ENCODE measurements at regions not wholly inside any gene's neighbourhood (a gene's known extent, or its start where the extent isn't known, plus 50 kb on each side); places are given as distances from the start of the nearest gene placed in this dataset.

DNA sequence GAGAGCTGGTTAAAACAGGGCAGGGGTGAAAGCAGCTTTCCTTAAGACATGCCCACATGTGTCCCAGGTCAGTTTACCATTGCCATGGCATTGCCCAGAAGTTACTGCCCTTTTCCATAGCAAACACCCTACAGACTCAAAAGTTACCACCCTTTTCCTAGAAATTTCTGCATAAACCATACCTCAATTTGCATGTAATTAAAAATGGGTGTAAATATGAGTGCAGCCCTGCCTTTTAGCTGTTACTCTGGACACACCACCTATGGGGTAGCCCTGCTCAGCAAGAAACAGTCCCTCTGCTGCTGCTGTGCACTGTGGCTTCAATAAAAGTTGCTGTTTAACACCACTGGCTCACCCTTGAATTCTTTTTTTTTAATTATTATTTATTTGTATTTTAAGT is 168.5 kb upstream of the C16orf82 start:
- H3K27ac ChIP-seq (ENCODE audit: low read length) = no peak overlapping the region

DNA sequence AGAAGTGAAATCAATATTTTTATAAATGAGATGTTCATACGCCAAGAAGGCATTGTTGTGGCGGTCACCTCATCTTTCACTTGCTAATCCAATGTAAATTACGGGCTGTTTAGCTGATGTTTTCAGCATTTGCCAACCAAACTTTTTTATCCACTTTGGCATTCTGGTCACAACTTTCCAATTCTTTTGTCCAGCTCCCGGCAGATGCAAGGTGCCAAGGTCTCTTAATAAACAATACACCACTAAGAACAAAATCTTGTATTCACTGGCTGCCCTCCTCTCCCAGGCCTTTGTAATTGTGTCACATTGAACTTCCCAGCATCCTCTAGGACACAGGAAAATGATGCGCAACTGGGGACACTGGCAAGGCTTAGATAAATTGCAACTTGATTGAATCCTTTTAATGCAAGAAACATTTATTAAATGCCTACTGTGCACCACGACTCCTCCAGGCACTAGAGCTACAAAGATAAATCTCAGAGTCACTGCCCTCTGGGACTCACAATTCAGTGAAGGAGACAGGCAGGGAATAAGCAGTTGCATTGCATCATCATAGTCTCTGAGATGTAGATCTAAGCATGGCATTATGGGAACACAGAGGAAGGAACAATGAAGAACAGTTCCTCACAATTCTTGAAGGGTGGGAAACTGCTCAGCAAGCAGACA is 165.4 kb upstream of the C16orf82 start:
- intact Hi-C loops (cut with DNase I) = no loop called here
- H3K4me1 ChIP-seq (ENCODE audit: control insufficient read depth, insufficient read depth, low read length) = no peaks in the 10 kb centered on the region
- DNase-seq (no peak), ATAC-seq (no peak)
- no peak overlapping the region for H3K4me3 ChIP-seq (ENCODE audit: low read length)
- no peaks in the 10 kb centered on the region for H3K27me3 ChIP-seq (ENCODE audit: control insufficient read depth, insufficient read depth)
- 83% methylated on average over 6 of the region's 6 CpGs for WGBS
- no peak overlapping the region for H3K27ac ChIP-seq (ENCODE audit: low read length)
- H3K9me3 ChIP-seq (ENCODE audit: control insufficient read depth, low read length) = no peaks in the 10 kb centered on the region

More for the DNA sequence above, 168.5 kb upstream of the C16orf82 start:
- intact Hi-C loops (cut with DNase I) = no loop called here
- H3K27me3 ChIP-seq (ENCODE audit: control insufficient read depth, insufficient read depth) = no peaks in the 10 kb centered on the region
- H3K4me3 ChIP-seq (ENCODE audit: low read length) = no peak overlapping the region
- no peaks in the 10 kb centered on the region for H3K9me3 ChIP-seq (ENCODE audit: control insufficient read depth, low read length)
- ATAC-seq = no peak
- H3K4me1 ChIP-seq (ENCODE audit: control insufficient read depth, insufficient read depth, low read length) = no peaks in the 10 kb centered on the region
- no peak for DNase-seq

DNA sequence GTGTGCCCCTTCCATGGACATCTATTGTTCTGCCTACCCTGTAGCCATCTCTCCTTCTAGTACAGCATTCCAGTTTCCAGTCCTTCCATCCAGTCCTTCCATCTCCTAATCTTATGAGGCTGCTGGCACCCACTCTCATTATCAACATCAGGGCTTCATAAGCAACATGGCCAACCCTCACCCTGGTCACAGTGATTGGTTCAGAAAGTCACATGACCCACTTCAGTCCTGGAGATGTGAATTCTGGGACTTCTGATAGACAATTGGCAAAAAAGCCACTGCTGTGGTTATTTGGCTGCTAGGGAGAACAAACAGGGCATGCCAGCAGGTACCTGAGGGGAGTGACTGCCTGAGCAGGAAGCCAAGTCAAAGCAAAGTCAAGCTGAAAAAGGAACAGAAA is 164.7 kb upstream of the C16orf82 start:
- ATAC-seq = no peak
- Histone ChIP-seq H3K9me3 (ENCODE audit: control insufficient read depth, low read length) (no peaks in the 10 kb centered on the region), H3K4me1 (ENCODE audit: control insufficient read depth, insufficient read depth, low read length) (no peaks in the 10 kb centered on the region), H3K27me3 (ENCODE audit: control insufficient read depth, insufficient read depth) (no peaks in the 10 kb centered on the region), H3K4me3 (ENCODE audit: low read length) (no peak overlapping the region), H3K27ac (ENCODE audit: low read length) (no peak overlapping the region)
- intact Hi-C loops (cut with DNase I) = no loop called here
- no peak for DNase-seq

DNA sequence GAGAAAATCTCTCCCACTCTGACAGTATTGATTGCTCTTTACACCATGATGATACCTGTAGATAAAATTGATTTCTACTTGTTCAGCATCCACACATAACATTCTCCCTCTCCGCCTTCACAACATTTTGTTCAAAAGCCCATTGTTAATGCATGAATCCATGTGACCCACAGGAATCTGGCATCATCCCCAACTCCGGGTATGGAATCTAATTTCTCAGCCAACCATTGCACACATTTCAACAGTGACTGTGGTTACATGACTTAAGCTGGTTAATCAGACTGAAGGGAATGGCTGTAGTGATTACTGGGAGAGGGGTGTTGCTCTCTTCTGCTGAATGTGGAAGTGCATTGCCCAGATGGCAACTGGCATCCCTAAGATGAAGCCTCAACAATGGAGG is 161.4 kb upstream of the C16orf82 start:
- H3K27me3 ChIP-seq (ENCODE audit: control insufficient read depth, insufficient read depth) = no peaks in the 10 kb centered on the region
- ATAC-seq = no peak
- H3K4me1 ChIP-seq (ENCODE audit: control insufficient read depth, insufficient read depth, low read length) = no peaks in the 10 kb centered on the region
- no peak overlapping the region for H3K27ac ChIP-seq (ENCODE audit: low read length)
- no peak for DNase-seq
- intact Hi-C loops (cut with DNase I) = no loop called here
- no peaks in the 10 kb centered on the region for H3K9me3 ChIP-seq (ENCODE audit: control insufficient read depth, low read length)
- no peak overlapping the region for H3K4me3 ChIP-seq (ENCODE audit: low read length)
- 59% methylated on average over 2 of the region's 2 CpGs for WGBS

DNA sequence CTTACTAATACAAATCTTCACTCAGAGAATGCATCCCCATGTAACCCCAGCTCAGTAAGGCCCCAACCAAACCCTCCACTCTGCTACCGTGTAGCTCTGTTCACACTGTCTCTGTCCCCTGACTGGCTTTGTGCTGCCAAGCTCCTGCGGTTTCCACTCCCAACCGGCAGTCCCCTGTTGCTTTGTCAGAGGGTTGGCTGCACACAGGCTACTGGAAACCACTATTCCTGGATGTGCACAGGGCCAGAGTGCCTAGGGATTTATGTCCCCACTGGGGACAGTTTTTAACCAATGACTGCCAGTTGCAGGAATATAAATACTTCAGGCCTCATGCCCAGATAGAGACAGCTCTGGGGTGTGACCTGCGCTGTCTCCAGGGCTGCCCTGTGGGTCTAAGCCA is 157.1 kb upstream of the C16orf82 start:
- Histone ChIP-seq H3K9me3 (ENCODE audit: control insufficient read depth, low read length) (no peaks in the 10 kb centered on the region), H3K4me1 (ENCODE audit: control insufficient read depth, insufficient read depth, low read length) (no peaks in the 10 kb centered on the region), H3K27me3 (ENCODE audit: control insufficient read depth, insufficient read depth) (no peaks in the 10 kb centered on the region), H3K4me3 (ENCODE audit: low read length) (no peak overlapping the region), H3K27ac (ENCODE audit: low read length) (no peak overlapping the region)
- DNase-seq (no peak), ATAC-seq (no peak)
- WGBS = 64% methylated on average over 4 of the region's 4 CpGs
- intact Hi-C loops (cut with DNase I) = no loop called here

DNA sequence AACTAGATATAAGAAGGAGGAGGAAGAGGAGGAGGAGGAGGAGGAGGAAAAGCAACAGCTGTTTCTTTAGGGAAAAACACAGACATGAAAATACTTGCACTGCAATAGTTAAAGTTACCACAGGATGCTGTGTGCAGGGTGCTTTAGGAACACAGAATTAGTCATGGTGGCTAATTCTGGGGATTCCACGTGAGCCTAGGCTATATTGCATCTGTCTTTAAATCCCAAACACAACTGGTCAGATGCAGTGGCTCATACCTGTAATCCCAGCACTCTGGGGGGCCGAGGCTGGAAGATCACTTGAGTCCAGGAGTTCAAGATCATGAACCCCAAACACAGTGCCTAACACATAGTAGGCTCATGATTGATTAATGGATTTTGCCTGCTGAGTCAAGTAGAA is 155.3 kb upstream of the C16orf82 start:
- Histone ChIP-seq H3K4me3 (ENCODE audit: low read length) (no peak overlapping the region), H3K4me1 (ENCODE audit: control insufficient read depth, insufficient read depth, low read length) (no peaks in the 10 kb centered on the region), H3K9me3 (ENCODE audit: control insufficient read depth, low read length) (no peaks in the 10 kb centered on the region), H3K27ac (ENCODE audit: low read length) (no peak overlapping the region), H3K27me3 (ENCODE audit: control insufficient read depth, insufficient read depth) (no peaks in the 10 kb centered on the region)
- intact Hi-C loops (cut with DNase I) = no loop called here
- 54% methylated on average over 2 of the region's 2 CpGs for WGBS
- ATAC-seq (no peak), DNase-seq (no peak)

DNA sequence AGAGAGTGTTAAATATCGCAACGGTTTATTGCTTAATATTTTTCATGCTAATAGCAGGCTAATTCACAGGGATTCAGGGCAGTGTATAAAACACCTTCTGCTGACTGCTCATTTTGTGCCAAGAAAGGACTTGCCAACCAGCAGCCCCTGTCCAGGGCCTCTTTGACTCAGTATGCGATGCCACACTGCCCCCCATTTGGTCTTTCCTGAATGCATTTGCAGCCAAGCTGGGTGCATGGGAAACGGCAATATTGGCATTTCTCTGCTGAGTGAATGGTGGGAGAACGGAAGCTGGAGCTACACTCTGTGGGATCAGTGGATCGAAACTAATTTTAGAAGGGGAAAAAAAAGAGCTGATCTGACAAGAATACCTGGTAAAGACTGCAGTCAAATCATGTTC is 152.9 kb upstream of the C16orf82 start:
- intact Hi-C loops (cut with DNase I) = no loop called here
- 74% methylated on average over 6 of the region's 6 CpGs for WGBS
- H3K27me3 ChIP-seq (ENCODE audit: control insufficient read depth, insufficient read depth) = no peaks in the 10 kb centered on the region
- ATAC-seq (no peak), DNase-seq (no peak)
- no peak overlapping the region for H3K4me3 ChIP-seq (ENCODE audit: low read length)
- no peak overlapping the region for H3K27ac ChIP-seq (ENCODE audit: low read length)
- no peaks in the 10 kb centered on the region for H3K9me3 ChIP-seq (ENCODE audit: control insufficient read depth, low read length)
- H3K4me1 ChIP-seq (ENCODE audit: control insufficient read depth, insufficient read depth, low read length) = no peaks in the 10 kb centered on the region

DNA sequence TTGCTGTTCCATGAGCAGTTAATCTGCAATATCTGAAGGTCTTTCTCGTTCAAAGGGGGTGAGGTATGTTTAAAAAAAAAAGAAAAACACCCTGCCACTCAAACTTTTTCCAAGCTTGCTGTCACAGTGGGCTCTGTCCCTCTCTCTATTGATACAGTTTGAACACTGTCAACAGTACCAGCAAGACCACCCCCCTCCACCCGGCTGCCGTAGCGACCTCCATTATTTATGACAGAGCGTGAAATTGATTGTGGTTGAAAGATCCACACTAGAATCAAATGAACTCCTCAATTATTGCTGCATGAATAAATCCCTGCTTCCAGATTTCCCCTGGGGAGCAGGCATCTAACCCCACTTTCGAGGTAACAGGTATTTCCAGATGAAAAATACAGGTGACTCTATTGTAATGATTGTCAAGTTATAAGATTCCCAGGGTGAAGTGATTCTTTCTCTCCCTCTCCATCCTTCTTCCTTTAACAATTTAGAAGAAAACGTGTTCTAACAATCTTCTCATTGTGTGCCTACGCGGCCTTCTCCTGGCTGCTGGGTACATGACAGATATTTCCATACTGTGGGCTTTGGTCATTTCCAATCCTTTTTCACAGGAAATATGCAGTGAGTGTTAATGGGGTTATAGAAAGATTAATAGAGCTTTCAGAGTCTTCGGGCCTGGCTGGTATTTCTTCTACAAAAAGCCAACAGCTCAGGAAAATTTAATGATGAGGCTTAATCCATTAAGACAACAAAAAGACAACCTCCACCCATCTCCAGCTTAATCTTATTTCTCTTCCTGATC is 135.7 kb upstream of the C16orf82 start:
- Histone ChIP-seq H3K9me3 (ENCODE audit: control insufficient read depth, low read length) (no peaks in the 10 kb centered on the region), H3K4me1 (ENCODE audit: control insufficient read depth, insufficient read depth, low read length) (no peaks in the 10 kb centered on the region), H3K4me3 (ENCODE audit: low read length) (no peak overlapping the region), H3K27ac (ENCODE audit: low read length) (no peak overlapping the region), H3K27me3 (ENCODE audit: control insufficient read depth, insufficient read depth) (no peaks in the 10 kb centered on the region)
- no peak for ATAC-seq
- 75% methylated on average over 10 of the region's 10 CpGs for WGBS
- DNase-seq = no peak
- intact Hi-C loops (cut with DNase I) = no loop called here

DNA sequence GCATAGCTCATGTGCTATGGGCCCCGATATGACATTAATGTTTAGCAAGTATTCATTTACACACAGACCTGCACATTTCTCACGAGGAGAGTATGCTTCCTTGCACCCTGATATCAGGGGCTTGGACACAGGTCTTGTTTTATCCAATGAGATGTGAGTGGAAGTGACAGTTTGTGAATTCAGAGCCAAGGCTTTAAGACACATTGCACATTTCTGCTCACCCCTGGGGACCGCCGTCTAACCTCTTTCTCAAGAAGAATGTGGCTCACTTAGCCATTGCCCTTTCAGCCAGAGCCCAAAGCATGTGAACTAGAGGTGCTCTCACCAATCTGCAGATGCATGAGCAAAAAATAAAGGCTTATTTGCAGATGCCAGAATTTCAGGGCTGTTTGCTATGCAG is 116.1 kb upstream of the C16orf82 start:
- ATAC-seq (no peak), DNase-seq (no peak)
- H3K27ac ChIP-seq (ENCODE audit: low read length) = no peak overlapping the region
- no peaks in the 10 kb centered on the region for H3K4me1 ChIP-seq (ENCODE audit: control insufficient read depth, insufficient read depth, low read length)
- no peaks in the 10 kb centered on the region for H3K27me3 ChIP-seq (ENCODE audit: control insufficient read depth, insufficient read depth)
- H3K4me3 ChIP-seq (ENCODE audit: low read length) = no peak overlapping the region
- intact Hi-C loops (cut with DNase I) = no loop called here
- 57% methylated on average over 4 of the region's 4 CpGs for WGBS
- no peaks in the 10 kb centered on the region for H3K9me3 ChIP-seq (ENCODE audit: control insufficient read depth, low read length)

DNA sequence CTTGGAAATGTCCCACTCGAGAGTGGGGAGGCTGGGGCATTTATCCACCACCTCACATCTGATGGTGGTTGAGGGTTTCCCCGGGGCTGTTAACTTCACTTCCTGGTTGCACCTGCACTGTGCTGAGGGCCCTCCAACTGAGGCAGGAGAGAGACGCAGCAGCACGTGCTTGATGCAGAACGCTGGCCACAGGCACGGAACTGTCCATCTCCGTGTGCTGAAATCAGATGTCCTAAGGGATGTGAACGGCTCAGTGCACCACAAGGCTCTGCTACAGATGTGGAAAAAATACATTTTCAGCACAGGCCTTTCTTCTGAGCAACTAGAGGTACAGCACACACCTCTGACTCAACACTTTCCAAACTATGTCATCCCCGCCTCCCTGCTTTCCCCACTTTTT is 114.8 kb upstream of the C16orf82 start:
- no peak for DNase-seq

DNA sequence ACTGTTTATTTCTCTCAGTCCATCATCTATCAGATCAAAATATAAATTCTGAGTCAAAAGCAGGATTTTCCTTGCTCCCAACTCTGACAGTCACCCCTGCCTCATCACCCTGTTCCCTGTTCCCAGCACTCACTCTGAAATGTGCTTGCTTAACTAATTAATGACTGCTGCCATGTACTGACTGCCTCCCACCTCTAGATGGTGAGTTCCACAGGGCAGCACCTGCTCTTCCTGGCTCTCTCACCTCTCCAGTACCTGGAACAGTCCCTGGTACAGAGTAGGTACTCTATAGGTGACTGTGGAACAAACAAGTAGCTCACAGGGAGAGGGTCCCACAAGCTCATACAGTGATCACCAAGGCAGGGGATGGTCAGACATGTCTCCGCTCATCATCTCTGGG is 114.3 kb upstream of the C16orf82 start:
- intact Hi-C loops (cut with DNase I) = no loop called here
- WGBS = 94% methylated on average over 1 of the region's 1 CpG
- no peaks in the 10 kb centered on the region for H3K4me1 ChIP-seq (ENCODE audit: control insufficient read depth, insufficient read depth, low read length)
- H3K27ac ChIP-seq (ENCODE audit: low read length) = no peak overlapping the region
- H3K4me3 ChIP-seq (ENCODE audit: low read length) = no peak overlapping the region
- no peak for DNase-seq
- no peaks in the 10 kb centered on the region for H3K9me3 ChIP-seq (ENCODE audit: control insufficient read depth, low read length)
- ATAC-seq = no peak
- no peaks in the 10 kb centered on the region for H3K27me3 ChIP-seq (ENCODE audit: control insufficient read depth, insufficient read depth)

More for the DNA sequence above, 114.8 kb upstream of the C16orf82 start:
- no peak overlapping the region for H3K4me3 ChIP-seq (ENCODE audit: low read length)
- no peaks in the 10 kb centered on the region for H3K4me1 ChIP-seq (ENCODE audit: control insufficient read depth, insufficient read depth, low read length)
- no peaks in the 10 kb centered on the region for H3K9me3 ChIP-seq (ENCODE audit: control insufficient read depth, low read length)
- no peaks in the 10 kb centered on the region for H3K27me3 ChIP-seq (ENCODE audit: control insufficient read depth, insufficient read depth)
- WGBS = 24% methylated on average over 9 of the region's 9 CpGs
- intact Hi-C loops (cut with DNase I) = no loop called here
- H3K27ac ChIP-seq (ENCODE audit: low read length) = no peak overlapping the region
- ATAC-seq = no peak
